GM21786 (cell line): ENCODE measurements at regions not wholly inside any gene's neighbourhood (a gene's known extent, or its start where the extent isn't known, plus 50 kb on each side); places are given as distances from the start of the nearest gene placed in this dataset.

Experiments
- ATAC-seq: cut with Tn5 transposase; IDR thresholded peaks from one replicate; pipeline ENCODE4 v1.9.1; 2021; ENCODE audit not compliant: unreplicated experiment

GRCh38 chr14:55734731-55735130 is 154.7 kb downstream of the KTN1 start:
- no peak for ATAC-seq

- ATAC-seq = no peak
Observed at GRCh38 chr14:55739967-55740648, 160.1 kb downstream of the KTN1 start.

- ATAC-seq = no peak
Observed at GRCh38 chr14:55740649-55740989, 160.6 kb downstream of the KTN1 start.

GRCh38 chr14:55741240-55741639 is 161.2 kb downstream of the KTN1 start:
- ATAC-seq = no peak

GRCh38 chr14:55743551-55743950 is 163.5 kb downstream of the KTN1 start:
- no peak for ATAC-seq

GRCh38 chr14:55744321-55744720 is 164.3 kb downstream of the KTN1 start:
- ATAC-seq = no peak

- no peak for ATAC-seq
Observed at GRCh38 chr14:55745906-55746305, 165.9 kb downstream of the KTN1 start.

GRCh38 chr14:55746558-55746957 is 166.6 kb downstream of the KTN1 start:
- no peak for ATAC-seq

GRCh38 chr14:55747186-55747585 is 167.2 kb downstream of the KTN1 start:
- ATAC-seq = no peak

GRCh38 chr14:55749201-55749812 is 169.3 kb downstream of the KTN1 start:
- no peak for ATAC-seq

- no peak for ATAC-seq
Observed at GRCh38 chr14:55749946-55750345, 169.9 kb downstream of the KTN1 start.

GRCh38 chr14:55752580-55753390 is 172.8 kb downstream of the KTN1 start:
- no peak for ATAC-seq

- no peak for ATAC-seq
Observed at GRCh38 chr14:55754471-55754870, 174.5 kb downstream of the KTN1 start.

- ATAC-seq = no peak
Observed at GRCh38 chr14:55754871-55755270, 174.9 kb downstream of the KTN1 start.

GRCh38 chr14:55756078-55756477 is 176.1 kb downstream of the KTN1 start:
- ATAC-seq = no peak

GRCh38 chr14:55756557-55756956 is 176.6 kb downstream of the KTN1 start:
- no peak for ATAC-seq

GRCh38 chr14:55758796-55759195 is 178.8 kb downstream of the KTN1 start:
- ATAC-seq = no peak

- no peak for ATAC-seq
Observed at GRCh38 chr14:55760789-55761566, 181.0 kb downstream of the KTN1 start.

- no peak for ATAC-seq
Observed at GRCh38 chr14:55761651-55762050, 181.6 kb downstream of the KTN1 start.

GRCh38 chr14:55762595-55763232 is 182.7 kb downstream of the KTN1 start:
- ATAC-seq = peak; percentile 70

- ATAC-seq = no peak
Observed at GRCh38 chr14:55764784-55765183, 184.8 kb downstream of the KTN1 start.
